Erythroblast (primary cell): ENCODE measurements at regions not wholly inside any gene's neighbourhood (a gene's known extent, or its start where the extent isn't known, plus 50 kb on each side); places are given as distances from the start of the nearest gene placed in this dataset.

Source experiments
- GATA1 ChIP-seq: IDR thresholded peaks from 2 replicates; pipeline ENCODE4 v1.6.1; 2011; ENCODE audit warnings: low read depth, mild to moderate bottlenecking, control low read depth, low read length, moderate library complexity
- POLR2A ChIP-seq: IDR thresholded peaks from 2 replicates; pipeline ENCODE4 v1.6.1; 2011; ENCODE audit warnings: mild to moderate bottlenecking, low read length

DNA sequence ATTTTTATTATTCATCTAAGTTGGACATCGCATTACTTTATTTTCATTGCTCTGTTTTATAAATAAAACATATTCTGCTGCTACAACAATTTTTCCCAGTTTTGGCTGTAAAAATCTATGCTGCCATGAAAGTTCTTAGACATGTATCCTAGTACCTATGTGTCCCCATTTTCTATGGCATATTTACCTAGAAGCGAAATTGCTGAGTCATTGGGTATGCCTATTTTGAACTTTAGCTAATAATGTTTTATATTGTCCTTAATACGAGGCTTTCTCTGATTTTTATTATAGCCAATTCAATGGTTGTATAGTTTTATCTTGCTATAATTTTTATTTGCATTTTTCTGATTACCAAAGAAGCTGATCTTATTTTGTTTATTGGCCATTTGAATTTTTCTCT is 110.5 kb upstream of the DPP10 start:
- TF ChIP-seq POLR2A (no peak), GATA1 (no peak)
